Colon (tissue), 2 donors: ENCODE measurements at regions not wholly inside any gene's neighbourhood (a gene's known extent, or its start where the extent isn't known, plus 50 kb on each side); places are given as distances from the start of the nearest gene placed in this dataset.

Experiments
- FAIRE-seq: peaks from 2 replicates; lab custom pipeline; 2012; peaks lifted over from hg19 to GRCh38; lab: Jason Lieb, UNC
- donor health status: control.
- donor health status: control.

- FAIRE-seq = no peak
Observed at GRCh38 chr2:19677825-19678518, 223.8 kb downstream of the TTC32 start.

DNA sequence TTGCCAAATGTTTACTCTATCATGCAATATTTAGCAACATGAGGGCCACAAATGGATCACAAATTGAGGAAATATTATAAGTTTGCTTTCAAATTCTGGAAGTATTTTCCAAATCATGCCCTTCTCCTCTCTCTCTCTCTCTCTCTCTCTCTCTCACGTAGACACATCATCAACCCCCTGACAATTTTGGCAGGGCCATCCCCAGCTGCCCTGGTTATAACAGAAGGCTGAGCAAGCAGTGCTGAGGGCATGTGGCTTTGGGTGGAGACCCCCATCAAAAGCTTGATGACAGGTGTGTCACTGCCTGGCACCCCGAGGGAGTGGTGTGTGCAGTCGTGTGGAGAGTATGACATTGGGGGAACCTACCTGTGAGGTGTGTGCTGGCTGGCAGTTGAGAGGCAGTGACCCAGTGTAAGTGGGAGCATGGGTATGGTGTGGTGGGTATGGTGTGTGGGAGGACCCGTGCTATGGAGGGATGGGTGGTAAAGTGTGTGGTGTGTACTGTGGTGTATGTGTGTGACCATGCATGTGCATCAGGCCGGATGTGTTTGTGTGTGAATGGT, 224.5 kb downstream of the TTC32 start:
- no peak for FAIRE-seq

- no peak for FAIRE-seq
Observed at GRCh38 chr2:19676770-19677169, 225.0 kb downstream of the TTC32 start.

DNA sequence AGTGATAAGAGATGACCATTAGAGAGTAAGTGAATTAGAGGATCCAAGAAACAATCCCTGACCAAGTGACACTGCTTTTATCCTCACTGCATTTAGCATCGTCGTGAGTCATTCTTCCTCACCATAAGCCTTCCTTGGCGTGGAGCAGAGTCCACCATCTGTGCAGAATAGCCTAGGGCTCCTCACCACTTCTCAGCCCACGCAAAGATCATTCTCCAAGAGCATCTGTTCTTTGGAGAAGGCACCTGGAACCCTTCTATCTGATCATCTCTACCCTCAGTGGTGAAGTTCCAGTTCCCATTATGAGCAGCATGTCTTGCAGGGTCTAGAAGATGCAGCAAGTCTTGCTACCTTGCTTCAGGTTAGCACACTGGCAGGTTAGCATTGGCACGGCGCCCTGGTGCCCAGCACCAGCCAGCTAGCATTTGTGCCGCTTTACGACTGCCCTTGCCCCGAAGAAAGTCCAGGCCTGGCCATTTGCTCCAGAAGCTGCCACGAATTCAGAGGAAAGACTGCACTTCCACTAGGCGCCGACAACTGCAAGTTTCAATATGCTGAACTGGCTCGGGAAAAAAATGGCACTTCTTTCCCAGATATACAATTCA, 225.8 kb downstream of the TTC32 start:
- FAIRE-seq = no peak

DNA sequence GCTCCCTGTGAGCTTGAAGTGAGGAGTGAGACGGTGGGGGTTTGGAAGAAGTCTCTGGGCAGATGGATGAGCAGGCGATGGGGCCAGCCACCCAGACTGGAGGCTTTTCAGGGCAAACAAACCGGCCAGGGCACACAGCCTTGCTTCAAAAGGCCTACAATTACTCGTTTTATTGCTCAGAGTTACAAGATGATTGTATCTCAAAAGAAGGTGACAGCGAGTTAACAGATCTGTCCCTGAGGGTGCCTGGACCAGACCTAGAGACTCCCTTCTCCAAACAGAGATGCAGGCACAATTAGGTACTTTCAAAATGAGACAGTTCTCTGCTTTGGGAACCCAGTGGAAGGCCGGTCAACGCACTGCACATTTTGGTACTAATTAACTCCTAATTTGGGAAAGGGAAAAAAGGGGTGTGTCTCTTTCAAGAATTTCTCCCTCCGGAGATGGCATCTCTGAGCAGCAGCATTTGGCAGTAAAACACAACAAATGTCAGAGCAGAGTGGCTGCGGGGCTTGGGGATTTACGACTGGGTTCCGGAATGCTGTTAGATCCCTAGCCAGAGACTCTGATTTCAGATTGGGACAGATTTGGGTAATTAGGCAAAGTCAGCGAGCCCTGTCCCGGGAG, 226.7 kb downstream of the TTC32 start:
- no peak for FAIRE-seq

DNA sequence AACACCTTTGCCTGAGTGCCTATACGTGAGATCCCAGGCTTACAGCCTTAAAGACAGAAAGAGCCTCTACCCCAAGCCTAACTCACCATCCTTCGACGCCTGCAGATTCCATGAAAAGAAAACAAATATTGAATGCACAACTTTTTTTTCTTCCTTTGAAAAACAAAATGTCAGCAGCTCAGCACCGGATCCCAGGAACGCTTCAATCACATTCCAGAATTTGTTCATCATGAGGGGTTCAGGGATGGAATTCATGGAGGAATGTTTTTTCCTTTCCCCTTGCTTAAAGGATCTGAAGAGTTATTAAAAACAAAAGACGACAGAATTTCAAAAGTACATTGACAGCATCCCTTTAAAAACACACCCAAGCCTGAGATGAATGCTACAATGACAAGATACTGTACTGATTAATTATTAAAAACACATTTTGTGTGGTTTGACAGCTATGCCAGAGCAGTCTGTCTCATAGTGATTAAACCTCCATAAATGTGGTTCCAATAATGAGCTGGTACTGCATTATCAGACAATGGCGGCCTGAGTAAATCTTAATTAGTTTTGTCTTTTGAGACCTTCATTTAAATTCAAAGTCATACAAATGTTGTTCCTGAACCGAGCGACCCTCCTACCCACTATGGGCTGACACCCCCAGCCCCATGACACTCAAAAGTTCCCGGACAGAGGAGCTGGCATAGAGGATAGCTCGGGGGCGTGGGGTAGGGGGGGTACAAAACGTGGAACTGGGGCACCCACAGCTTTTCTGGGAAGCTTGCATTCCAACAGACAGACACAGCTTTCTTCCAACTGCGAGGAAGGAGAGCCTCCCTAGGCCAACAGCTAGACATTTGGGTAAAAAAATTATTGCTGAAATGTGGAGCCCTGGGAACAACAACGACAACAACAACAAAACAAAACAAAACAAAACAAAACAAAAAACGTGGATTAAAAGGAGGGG, 227.5 kb downstream of the TTC32 start:
- no peak for FAIRE-seq

DNA sequence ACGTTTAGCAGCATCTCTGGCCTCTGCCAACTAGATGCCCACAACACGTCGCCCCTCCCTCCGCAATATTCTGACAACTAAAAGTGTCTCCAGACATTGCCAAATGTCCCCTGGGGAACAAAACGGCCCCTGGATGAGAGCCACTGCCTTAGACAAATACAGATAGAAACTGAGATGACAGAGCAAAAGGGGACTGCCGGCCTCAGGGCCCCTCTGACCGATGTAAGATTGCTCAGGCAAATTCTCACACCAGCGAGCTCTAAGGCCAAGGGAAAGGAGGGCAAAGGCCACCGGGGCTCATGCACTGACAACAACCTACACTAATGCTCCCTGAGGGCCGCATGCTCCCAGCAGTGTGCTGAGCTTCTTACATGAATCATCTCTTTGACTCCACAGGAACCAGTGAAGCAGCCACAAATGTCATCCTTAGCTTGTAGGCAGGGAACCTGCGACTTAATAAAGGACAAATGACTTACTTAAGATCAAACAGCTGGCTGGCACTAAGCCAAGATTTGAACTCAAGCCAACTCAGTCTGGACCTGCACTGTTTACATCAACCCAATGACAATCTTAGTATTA, 228.5 kb downstream of the TTC32 start:
- FAIRE-seq = no peak

DNA sequence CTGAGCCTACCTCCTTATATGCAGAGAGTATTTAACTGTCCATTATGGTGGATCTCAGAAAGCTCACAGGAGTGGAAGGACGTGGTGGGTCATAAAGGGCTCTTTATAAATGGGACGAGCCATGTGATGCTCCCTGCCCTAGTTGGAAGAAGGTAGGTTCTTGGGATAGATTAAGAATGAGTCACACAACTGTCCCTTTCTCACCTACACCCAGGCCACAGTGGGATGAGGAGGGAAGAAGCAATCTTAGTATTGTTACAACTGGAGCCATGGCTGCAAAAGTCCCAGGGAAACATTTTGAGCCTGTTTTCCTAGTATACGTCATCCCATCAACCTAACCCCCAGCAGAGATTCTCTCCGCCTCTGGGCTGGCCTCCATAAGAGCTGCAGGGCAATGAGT, 229.9 kb downstream of the TTC32 start:
- no peak for FAIRE-seq

DNA sequence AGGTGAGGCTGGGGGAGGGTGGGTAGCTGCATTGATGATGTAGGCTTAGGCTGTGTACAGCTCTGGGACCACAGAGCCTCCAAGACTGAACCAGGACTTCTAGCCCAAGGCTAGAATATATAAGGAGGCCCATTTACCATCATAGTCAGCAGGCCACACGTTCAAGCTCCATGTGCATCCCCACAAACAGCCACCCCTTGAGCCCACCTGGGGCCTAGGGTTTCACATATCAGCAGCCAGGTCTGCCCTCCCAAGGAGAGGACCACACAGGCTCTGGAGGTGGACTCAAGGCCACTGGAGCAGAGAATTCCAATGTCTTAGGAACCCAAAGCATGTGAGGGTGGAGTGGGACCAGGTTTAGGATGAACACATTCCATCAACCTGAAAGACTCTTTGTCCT, 230.5 kb downstream of the TTC32 start:
- no peak for FAIRE-seq

DNA sequence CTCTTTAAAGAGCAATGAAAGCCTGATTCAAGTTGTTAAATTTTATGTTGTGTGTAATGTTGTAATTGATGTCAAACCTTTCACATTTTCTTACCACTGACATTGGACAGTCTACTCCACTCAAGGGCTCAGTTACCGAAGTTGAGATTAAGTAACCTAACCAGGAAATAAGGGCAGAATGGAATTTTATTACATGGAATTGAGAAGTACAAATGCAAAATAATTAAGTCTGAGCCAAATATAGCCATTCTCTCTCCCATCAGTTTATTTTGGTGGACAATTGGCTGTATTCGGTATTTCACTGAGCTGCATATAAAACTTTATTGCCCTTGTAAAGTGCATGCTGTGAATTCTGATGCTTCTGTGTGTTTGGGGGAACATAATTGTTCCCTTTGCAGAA, 231.5 kb downstream of the TTC32 start:
- no peak for FAIRE-seq

GRCh38 chr2:19669559-19669958, 232.2 kb downstream of the TTC32 start:
- no peak for FAIRE-seq

DNA sequence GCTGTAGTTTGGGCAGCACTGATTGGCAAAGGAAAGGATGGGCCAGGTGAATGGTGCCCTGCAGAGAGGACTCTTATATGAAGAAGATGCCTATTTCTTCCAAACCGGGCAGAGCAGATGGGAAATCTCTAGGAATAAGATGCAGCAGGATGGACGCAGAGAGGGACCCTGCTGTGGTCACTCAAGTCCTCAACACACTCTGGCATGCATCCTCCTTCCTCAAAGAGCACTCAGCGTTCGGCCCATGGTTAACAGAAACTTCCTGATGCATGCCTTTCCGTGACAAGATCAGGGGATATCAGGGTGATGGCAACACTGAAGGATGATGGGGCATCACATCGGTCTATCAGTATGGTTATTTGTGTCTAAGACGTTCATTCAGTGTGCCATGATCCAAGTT, 232.7 kb downstream of the TTC32 start:
- FAIRE-seq = no peak

GRCh38 chr2:19667536-19667949, 234.2 kb downstream of the TTC32 start:
- no peak for FAIRE-seq

DNA sequence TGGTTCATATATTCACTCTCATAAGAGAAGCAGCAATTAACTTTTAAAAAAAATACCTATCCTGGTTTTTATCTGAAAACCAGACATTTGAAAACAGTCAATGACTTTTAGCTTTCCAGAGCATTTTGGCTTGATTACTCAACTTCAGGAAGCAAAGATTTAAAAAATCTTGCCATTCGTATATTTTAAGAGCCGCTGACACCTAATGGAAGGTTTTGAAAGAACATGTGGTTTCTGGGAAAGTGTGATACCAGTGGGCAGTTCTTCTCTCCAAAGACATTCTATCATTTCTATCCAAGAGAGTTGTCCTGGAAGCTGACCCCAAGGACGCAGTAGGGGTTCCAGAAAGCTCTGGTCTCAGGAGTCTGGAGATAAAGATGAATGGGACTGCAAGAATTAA, 234.7 kb downstream of the TTC32 start:
- FAIRE-seq = no peak

GRCh38 chr2:19664646-19665045, 237.1 kb downstream of the TTC32 start:
- no peak for FAIRE-seq

GRCh38 chr2:19659024-19659792, 242.6 kb downstream of the TTC32 start:
- no peak for FAIRE-seq

DNA sequence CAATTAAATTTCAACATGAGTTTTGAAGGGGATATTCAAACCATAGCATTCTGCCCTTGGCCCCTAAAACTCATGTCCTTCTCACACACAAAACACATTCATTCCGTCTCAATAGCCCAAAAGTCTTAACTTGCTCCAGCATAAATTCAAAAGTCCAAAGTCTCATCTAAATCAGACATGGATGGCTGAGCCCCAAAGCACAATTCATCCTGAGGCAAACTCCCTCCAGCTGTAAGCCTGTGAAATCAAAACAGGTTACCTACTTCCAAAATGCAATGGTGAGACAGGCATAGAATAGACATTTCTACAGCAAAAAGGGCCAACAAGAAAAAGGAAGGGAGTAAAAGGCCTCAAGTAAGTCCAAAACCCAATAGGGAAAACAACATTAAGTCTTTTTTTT, 245.8 kb downstream of the TTC32 start:
- no peak for FAIRE-seq

DNA sequence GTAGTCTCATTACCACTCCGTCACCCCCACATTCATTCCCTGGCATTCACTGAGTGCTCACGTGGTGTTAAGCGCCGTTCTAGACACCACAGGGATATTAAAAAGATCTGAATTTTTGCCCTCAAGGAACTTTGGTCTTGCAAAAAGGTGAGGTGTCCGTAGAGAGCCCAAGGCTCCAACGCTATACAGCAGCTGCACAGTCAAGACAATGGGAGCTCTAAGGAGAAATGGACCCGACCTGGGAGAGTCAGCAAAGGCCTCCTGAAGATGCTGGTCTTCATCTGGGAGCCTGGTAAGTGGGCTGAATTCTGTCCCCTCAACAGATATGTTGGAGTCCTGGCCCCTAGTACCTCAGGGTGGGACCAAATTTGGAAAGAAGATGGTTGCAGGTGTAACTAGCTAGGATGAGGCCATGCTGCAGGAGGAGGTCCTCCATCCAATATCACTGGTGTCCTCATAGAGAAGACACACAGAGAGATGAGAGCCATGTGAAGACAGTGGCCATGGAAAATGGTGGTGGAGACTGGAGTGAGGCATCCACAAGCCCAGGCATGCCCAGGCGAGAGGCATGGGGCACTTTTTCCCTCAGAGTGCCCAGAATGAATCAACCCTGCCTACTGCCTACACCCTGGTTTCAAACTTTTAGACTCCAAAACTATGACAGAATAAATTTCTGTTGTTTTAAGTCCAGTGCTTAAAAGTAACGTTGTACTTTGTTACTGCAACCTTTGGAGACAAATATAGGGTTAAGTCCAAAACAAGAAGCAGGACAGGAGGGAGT, 247.3 kb downstream of the TTC32 start:
- FAIRE-seq = no peak

- FAIRE-seq = no peak
Observed at GRCh38 chr2:19653509-19653908, 248.3 kb downstream of the TTC32 start.

- no peak for FAIRE-seq
Observed at GRCh38 chr2:19652811-19653210, 249.0 kb downstream of the TTC32 start.
